DOHH2 (cell line): ENCODE measurements at regions not wholly inside any gene's neighbourhood (a gene's known extent, or its start where the extent isn't known, plus 50 kb on each side); places are given as distances from the start of the nearest gene placed in this dataset.

ENCODE experiments used
- EZH2phosphoT487 ChIP-seq: fragments of 200-600 bp; sonication (generic); IDR thresholded peaks from 2 replicates; pipeline ENCODE4 v1.6.1; 2017; ENCODE audit warnings: borderline replicate concordance, mild to moderate bottlenecking, antibody characterized with exemption, low read length, moderate library complexity, mixed read lengths
- TF ChIP-seq, protein P1 (sequence below): fragments of 200-600 bp; sonication (generic); IDR thresholded peaks from one replicate; pipeline ENCODE4 v1.5.1; 2014; ENCODE audit warnings: antibody characterized with exemption, mild to moderate bottlenecking, low read depth, low read length; ENCODE audit not compliant: poor library complexity, severe bottlenecking

DNA sequence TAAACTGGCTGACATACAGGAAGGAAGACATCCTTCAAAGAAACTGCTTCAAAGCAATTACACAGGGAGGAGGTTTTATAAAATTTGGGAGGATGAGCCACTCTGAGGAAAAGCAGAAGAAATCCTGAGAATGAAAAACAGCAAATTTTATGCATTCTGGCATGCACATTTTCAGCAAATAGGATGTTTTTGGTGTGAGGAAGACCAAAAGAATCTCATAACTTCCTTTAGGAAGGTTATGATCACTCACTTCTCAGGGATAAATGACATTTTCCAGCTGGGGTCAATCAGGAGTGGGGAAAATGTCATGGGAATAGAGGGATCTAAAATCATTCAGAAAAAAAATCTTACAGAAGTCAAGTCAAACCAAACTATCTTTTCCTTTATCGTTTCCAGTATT, 371.7 kb upstream of the CNTN6 start:
- TF ChIP-seq, protein P1, sequence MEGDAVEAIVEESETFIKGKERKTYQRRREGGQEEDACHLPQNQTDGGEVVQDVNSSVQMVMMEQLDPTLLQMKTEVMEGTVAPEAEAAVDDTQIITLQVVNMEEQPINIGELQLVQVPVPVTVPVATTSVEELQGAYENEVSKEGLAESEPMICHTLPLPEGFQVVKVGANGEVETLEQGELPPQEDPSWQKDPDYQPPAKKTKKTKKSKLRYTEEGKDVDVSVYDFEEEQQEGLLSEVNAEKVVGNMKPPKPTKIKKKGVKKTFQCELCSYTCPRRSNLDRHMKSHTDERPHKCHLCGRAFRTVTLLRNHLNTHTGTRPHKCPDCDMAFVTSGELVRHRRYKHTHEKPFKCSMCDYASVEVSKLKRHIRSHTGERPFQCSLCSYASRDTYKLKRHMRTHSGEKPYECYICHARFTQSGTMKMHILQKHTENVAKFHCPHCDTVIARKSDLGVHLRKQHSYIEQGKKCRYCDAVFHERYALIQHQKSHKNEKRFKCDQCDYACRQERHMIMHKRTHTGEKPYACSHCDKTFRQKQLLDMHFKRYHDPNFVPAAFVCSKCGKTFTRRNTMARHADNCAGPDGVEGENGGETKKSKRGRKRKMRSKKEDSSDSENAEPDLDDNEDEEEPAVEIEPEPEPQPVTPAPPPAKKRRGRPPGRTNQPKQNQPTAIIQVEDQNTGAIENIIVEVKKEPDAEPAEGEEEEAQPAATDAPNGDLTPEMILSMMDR: no peak
- no peak for TF ChIP-seq EZH2phosphoT487
